HepG2 (cell line): ENCODE measurements at regions not wholly inside any gene's neighbourhood (a gene's known extent, or its start where the extent isn't known, plus 50 kb on each side); places are given as distances from the start of the nearest gene placed in this dataset.

Source experiments
- ATAC-seq: fragments of 200-7000 bp; cut with Tn5 transposase; 3 replicates; pipeline ENCODE4 v1.9.1; 2020; ENCODE audit warnings: mild to moderate bottlenecking, moderate library complexity
- BruUV-seq: library from RNA; stranded (reverse); fragments of 400-500 nt; replicated peaks from 2 replicates; lab custom pipeline; 2021; lab: Mats Ljungman, UMichigan
- CTCF ChIA-PET: fragments of 300-600 bp; formaldehyde crosslinking; extraction: SDS; loops from one replicate; lab custom pipeline; 2021; ENCODE audit warnings: low total read pairs, inconsistent platforms, low intra/inter-chr PET ratio; lab: Yijun Ruan, JAX
- POLR2A ChIA-PET: fragments of 350-600 bp; sonication (Branson Sonifier 250); formaldehyde crosslinking; loops from one replicate; lab custom pipeline; 2020; ENCODE audit warnings: antibody characterized with exemption, inconsistent platforms; lab: Yijun Ruan, JAX
- DNase-seq: peaks from one replicate; pipeline ENCODE4 v3.0.0-alpha.2; 2015; ENCODE audit warnings: low spot score
- FAIRE-seq: peaks from 3 replicates; lab custom pipeline; 2011; peaks lifted over from hg19 to GRCh38; lab: Jason Lieb, UNC
- H2AFZ ChIP-seq: one replicate; pipeline ENCODE4 v1.6.1; 2011; ENCODE audit warnings: low read length, inconsistent platforms
- H3K27ac ChIP-seq: fragments of 300-600 bp; 3 replicates; pipeline ENCODE4 v1.8.0; 2011; ENCODE audit warnings: mixed run types, mild to moderate bottlenecking, mixed read lengths, low read length, inconsistent platforms; ENCODE audit not compliant: insufficient read depth; ENCODE audit errors: extremely low read length
- H3K27me3 ChIP-seq, 2 experiments: fragments of 200-600 bp in 1 of 2; 2 replicates in 1 of 2; 3 replicates in 1 of 2; pipeline versions ENCODE4 v1.6.0 to v1.8.0; 2011; ENCODE audit warnings: low read length in 2 of 2, mild to moderate bottlenecking in 2 of 2, moderate library complexity in 2 of 2, inconsistent platforms in 1 of 2; ENCODE audit not compliant: insufficient read depth in 2 of 2, control insufficient read depth in 1 of 2
- H3K36me3 ChIP-seq, 2 experiments: fragments of 200-600 bp in 1 of 2; replicated peaks in 1 of 2; 2 replicates in 1 of 2; 3 replicates in 1 of 2; pipeline versions ENCODE4 v1.5.1 to v1.8.0; 2011; ENCODE audit warnings: low read length in 2 of 2, inconsistent platforms in 1 of 2; ENCODE audit not compliant: insufficient read depth in 2 of 2, control insufficient read depth in 1 of 2
- H3K4me1 ChIP-seq: 2 replicates; pipeline ENCODE4 v1.5.1; 2012; ENCODE audit warnings: low read length, inconsistent platforms; ENCODE audit not compliant: insufficient read depth
- H3K4me2 ChIP-seq: 2 replicates; pipeline ENCODE4 v1.6.0; 2011; ENCODE audit warnings: low read depth, low read length, inconsistent platforms
- H3K4me3 ChIP-seq, 3 experiments: fragments of 200-600 bp in 1 of 3; sonication (generic), shearing (Covaris generic) in 1 of 3; replicated peaks in 1 of 3; 2 replicates each; pipeline ENCODE4 v1.5.1; 2011 to 2016; ENCODE audit warnings: low read length in 3 of 3, inconsistent platforms in 2 of 3, low read depth in 2 of 3, mild to moderate bottlenecking in 2 of 3, control low read depth in 1 of 3, mixed read lengths in 1 of 3; ENCODE audit not compliant: insufficient read depth in 1 of 3
- H3K79me2 ChIP-seq: one replicate; pipeline ENCODE4 v1.6.1; 2011; ENCODE audit warnings: low read length, inconsistent platforms; ENCODE audit not compliant: insufficient read depth
- H3K9ac ChIP-seq: 2 replicates; pipeline ENCODE4 v1.6.0; 2011; ENCODE audit warnings: mild to moderate bottlenecking, low read depth, low read length, inconsistent platforms; ENCODE audit not compliant: insufficient read depth
- H3K9me3 ChIP-seq: 2 replicates; pipeline ENCODE4 v1.5.1; 2012; ENCODE audit warnings: mild to moderate bottlenecking, low read length
- H4K20me1 ChIP-seq: 2 replicates; pipeline ENCODE4 v1.6.0; 2011; ENCODE audit warnings: inconsistent platforms, mild to moderate bottlenecking, low read length, moderate library complexity; ENCODE audit not compliant: insufficient read depth
- ARNTL ChIP-seq: sonication (generic); formaldehyde crosslinking; IDR thresholded peaks from 2 replicates; pipeline ENCODE4 v1.4.0; 2020; ENCODE audit warnings: mild to moderate bottlenecking, missing genetic modification reagents
- ERF ChIP-seq: IDR thresholded peaks from 2 replicates; pipeline ENCODE4 v1.6.1; 2018; ENCODE audit warnings: missing biosample characterization, missing genetic modification reagents
- TCF7 ChIP-seq: sonication (generic); IDR thresholded peaks from 2 replicates; pipeline ENCODE4 v1.6.1; 2016; ENCODE audit warnings: antibody characterized with exemption, low read depth
- TCF7L2 ChIP-seq: IDR thresholded peaks from 2 replicates; pipeline ENCODE4 v1.6.1; 2011; ENCODE audit warnings: mild to moderate bottlenecking, low read depth, low read length, moderate library complexity
- TOPORS ChIP-seq: sonication (generic); formaldehyde crosslinking; IDR thresholded peaks from 2 replicates; pipeline ENCODE4 v1.8.0; 2023; ENCODE audit warnings: mild to moderate bottlenecking, missing genetic modification reagents
- U2AF1 ChIP-seq: fragments of 200-400 bp; formaldehyde crosslinking; optimal IDR thresholded peaks from 2 replicates; pipeline ENCODE3; 2017; ENCODE audit warnings: mild to moderate bottlenecking, low read depth, low read length
- ZFP1 ChIP-seq: IDR thresholded peaks from 2 replicates; pipeline ENCODE4 v1.6.1; 2016
- ZNF619 ChIP-seq: sonication (generic); formaldehyde crosslinking; IDR thresholded peaks from 2 replicates; pipeline ENCODE4 v1.4.0; 2020; ENCODE audit warnings: mild to moderate bottlenecking, missing genetic modification reagents
- ZNF720 ChIP-seq: sonication (generic); formaldehyde crosslinking; IDR thresholded peaks from 2 replicates; pipeline ENCODE4 v1.4.0; 2020; ENCODE audit warnings: missing genetic modification reagents
- WGBS: methylation state at CpG from one replicate; pipeline ENCODE4 v1.1.6; 2017; ENCODE audit warnings: low lambda C conversion rate; 5-methylcytosine and 5-hydroxymethylcytosine counted together
- in situ Hi-C: cut with HindIII; loops from 2 replicates; pipeline ENCODE4 v1.10.0; 2017; ENCODE audit warnings: low pct_unique_long_range_greater_than_20kb; ENCODE audit not compliant: extremely low pct_ligation_motif_present
- intact Hi-C: fragments of 100-400 bp; cut with micrococcal nuclease; formaldehyde crosslinking; loops from one replicate; pipeline ENCODE4 v1.10.0; 2022; ENCODE audit not compliant: unreplicated experiment
- TF ChIP-seq, protein P1 (sequence below), 2 experiments: sonication (generic) in 1 of 2; formaldehyde crosslinking in 1 of 2; IDR thresholded peaks; 2 replicates each; pipeline versions ENCODE4 v1.5.1 to v1.6.1; 2011 to 2020; ENCODE audit warnings: borderline replicate concordance in 1 of 2, low read depth in 1 of 2, low read length in 1 of 2, mild to moderate bottlenecking in 1 of 2, missing genetic modification reagents in 1 of 2, moderate library complexity in 1 of 2
- TF ChIP-seq, protein P2 (sequence below): sonication (generic); formaldehyde crosslinking; IDR thresholded peaks from 2 replicates; pipeline ENCODE4 v1.4.0; 2020; ENCODE audit warnings: missing genetic modification reagents
- TF ChIP-seq, protein P3 (sequence below): sonication (generic); formaldehyde crosslinking; IDR thresholded peaks from 2 replicates; pipeline ENCODE4 v1.8.1; 2022; ENCODE audit warnings: low read depth, mild to moderate bottlenecking, missing genetic modification reagents

DNA sequence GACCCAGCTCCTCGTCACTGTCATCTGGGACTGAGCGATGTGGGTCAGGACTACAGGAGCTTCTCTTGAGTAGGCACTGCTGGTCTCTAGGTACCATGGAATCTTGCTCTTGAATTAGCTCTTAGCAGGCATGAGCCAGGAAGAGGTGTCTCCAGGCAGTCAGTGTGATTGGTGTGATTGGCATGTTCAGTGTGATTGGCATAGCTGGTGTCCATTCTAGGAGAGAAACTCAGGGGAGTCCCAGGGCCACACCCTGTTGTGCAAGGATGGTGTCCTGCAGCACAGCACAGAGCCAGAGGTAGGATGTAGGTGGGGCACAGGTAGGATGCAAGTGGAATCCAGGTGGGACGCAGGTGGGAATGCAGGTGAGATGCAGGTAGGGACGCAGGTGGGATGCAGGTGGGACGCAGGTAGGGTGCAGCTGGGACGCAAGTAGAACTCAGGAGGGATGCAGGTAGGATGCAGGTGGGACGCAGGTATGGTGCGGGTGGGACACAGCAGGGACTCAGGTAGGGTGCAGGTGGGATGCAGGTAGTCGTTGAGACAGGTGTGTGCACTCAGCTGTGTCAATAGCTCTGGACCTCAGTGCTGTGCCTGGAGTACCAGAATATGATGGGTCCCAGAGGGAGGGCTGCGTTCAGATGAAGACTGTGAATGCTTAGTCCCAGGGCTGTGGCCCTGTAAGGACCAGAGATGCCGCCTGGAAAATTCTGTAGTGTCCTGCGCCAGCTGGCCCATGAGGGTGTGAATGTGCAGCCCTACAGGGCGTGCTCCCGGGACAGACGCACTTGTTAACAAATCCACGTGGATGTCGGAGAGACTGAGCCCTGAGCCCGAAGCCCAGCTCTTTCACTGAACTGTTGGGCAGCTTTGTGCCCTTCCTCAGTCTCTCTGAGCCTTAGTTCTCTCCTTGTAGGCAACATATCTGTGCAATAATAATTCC, 248.2 kb upstream of the PITRM1 start:
- H3K27ac ChIP-seq, result no peak overlapping the region
- WGBS, result 12% methylated on average over 13 of the region's 18 CpGs
- H3K4me1 ChIP-seq, result peaks cover 4% of the 10 kb centered on the region
- no peak for DNase-seq
- ChIA-PET POLR2A (no interaction called here), CTCF (no interaction called here)
- H3K27me3 ChIP-seq, result peaks cover 1 to 54% of the 10 kb centered on the region in 2 experiments; a peak in 4 of 5 replicates
- no peak for FAIRE-seq
- TF ChIP-seq, protein P1, sequence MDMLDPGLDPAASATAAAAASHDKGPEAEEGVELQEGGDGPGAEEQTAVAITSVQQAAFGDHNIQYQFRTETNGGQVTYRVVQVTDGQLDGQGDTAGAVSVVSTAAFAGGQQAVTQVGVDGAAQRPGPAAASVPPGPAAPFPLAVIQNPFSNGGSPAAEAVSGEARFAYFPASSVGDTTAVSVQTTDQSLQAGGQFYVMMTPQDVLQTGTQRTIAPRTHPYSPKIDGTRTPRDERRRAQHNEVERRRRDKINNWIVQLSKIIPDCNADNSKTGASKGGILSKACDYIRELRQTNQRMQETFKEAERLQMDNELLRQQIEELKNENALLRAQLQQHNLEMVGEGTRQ (IDR thresholded peaks at IDR 0.05; ENCODE audit: low read depth, low read length), result no peak
- TF ChIP-seq, protein P1 (CRISPR knock-in tag; IDR thresholded peaks at IDR 0.05; ENCODE audit: borderline replicate concordance), result no peak
- TF ChIP-seq TOPORS (CRISPR knock-in tag) (no peak), ZNF619 (no peak), ZNF720 (CRISPR knock-in tag) (no peak), ERF (CRISPR knock-in tag) (no peak), TCF7L2 (no peak), ZFP1 (CRISPR knock-in tag) (no peak), ARNTL (no peak), U2AF1 (no peak), TCF7 (no peak)
- TF ChIP-seq, protein P2, sequence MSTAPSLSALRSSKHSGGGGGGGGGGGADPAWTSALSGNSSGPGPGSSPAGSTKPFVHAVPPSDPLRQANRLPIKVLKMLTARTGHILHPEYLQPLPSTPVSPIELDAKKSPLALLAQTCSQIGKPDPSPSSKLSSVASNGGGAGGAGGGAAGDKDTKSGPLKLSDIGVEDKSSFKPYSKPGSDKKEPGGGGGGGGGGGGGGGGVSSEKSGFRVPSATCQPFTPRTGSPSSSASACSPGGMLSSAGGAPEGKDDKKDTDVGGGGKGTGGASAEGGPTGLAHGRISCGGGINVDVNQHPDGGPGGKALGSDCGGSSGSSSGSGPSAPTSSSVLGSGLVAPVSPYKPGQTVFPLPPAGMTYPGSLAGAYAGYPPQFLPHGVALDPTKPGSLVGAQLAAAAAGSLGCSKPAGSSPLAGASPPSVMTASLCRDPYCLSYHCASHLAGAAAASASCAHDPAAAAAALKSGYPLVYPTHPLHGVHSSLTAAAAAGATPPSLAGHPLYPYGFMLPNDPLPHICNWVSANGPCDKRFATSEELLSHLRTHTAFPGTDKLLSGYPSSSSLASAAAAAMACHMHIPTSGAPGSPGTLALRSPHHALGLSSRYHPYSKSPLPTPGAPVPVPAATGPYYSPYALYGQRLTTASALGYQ (CRISPR knock-in tag), result no peak
- TF ChIP-seq, protein P3, sequence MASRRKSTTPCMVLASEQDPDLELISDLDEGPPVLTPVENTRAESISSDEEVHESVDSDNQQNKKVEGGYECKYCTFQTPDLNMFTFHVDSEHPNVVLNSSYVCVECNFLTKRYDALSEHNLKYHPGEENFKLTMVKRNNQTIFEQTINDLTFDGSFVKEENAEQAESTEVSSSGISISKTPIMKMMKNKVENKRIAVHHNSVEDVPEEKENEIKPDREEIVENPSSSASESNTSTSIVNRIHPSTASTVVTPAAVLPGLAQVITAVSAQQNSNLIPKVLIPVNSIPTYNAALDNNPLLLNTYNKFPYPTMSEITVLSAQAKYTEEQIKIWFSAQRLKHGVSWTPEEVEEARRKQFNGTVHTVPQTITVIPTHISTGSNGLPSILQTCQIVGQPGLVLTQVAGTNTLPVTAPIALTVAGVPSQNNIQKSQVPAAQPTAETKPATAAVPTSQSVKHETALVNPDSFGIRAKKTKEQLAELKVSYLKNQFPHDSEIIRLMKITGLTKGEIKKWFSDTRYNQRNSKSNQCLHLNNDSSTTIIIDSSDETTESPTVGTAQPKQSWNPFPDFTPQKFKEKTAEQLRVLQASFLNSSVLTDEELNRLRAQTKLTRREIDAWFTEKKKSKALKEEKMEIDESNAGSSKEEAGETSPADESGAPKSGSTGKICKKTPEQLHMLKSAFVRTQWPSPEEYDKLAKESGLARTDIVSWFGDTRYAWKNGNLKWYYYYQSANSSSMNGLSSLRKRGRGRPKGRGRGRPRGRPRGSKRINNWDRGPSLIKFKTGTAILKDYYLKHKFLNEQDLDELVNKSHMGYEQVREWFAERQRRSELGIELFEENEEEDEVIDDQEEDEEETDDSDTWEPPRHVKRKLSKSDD (CRISPR knock-in tag), result no peak
- ATAC-seq, result no peak
- H3K4me2 ChIP-seq, result no peak overlapping the region
- no peak overlapping the region for H2AFZ ChIP-seq
- H3K79me2 ChIP-seq, result no peaks in the 10 kb centered on the region
- no peaks in the 10 kb centered on the region for H3K9me3 ChIP-seq
- intact Hi-C loops, result no loop called here
- no peak overlapping the region for H3K4me3 ChIP-seq
- in situ Hi-C loops, result no loop called here
- BruUV-seq, result no TSS peak
- no peaks in the 10 kb centered on the region for H4K20me1 ChIP-seq
- no peaks in the 10 kb centered on the region for H3K36me3 ChIP-seq
- no peak overlapping the region for H3K9ac ChIP-seq
